ENCODE measurements at regions not wholly inside any gene's neighbourhood (a gene's known extent, or its start where the extent isn't known, plus 50 kb on each side); places are given as distances from the start of the nearest gene placed in this dataset.

DNA sequence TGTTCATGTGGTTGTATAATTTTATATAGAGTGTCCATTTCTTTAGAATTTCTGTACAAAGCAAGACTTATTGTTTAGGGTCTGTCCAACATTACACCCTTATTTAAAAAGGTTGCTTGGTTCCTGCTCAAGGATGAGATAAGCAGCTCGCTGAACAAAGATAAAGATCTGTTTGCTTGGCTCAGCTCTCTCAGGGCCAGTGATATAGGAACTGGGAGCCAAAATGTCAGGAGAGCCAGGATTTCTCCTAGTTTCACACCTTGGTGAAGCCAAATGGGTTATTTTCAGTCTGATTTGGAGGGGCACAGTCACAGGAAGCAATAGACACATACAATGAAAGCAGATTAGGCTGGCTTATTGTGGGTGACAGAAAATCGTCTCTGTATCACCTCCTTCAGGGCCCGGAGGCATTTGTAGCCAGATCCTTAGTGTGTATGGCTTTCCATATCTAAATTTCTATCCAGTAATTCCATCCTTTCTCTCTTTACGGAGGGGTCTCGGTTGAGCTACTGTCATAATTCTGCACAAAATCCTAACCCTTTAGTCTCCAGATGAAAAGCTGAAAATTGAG, 396.4 kb downstream of the TMEM232 start:
- no peak for DNase-seq

- no peak for DNase-seq
Measured at GRCh38 chr5:110333384-110333783, 393.1 kb downstream of the TMEM232 start.

DNA sequence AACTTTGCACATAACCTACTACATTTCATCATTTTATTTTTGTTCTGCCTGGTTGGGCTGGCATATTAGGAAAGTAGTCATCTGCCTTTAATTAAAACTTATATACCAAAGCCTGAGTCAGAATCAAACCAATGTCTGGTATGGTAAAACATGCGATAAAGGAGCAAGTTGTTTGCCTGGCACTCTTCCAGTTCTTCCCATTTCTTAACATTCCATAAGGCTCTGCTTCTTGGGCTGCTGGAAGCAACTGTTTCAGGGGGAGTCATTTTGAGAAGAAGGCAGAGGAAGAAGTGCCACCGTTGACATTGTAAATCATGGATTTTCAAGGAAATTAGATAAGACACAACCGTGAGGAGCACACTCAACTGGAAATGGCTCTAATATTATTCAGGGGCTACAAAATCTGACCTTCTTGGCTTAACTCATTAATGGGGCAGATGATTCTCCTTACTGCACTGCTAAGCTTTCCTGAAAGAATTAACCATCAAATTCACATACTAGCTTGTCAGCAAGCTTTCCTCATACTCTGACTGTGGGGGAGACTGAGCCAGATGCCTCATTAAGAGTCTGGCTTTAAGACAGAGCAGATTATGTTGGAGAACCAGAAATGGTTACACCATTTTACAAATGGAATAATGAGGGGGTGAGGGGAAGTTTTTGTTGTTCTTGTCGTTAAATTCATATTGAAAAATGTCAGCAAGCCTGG, 391.0 kb downstream of the TMEM232 start:
- no peak for DNase-seq

DNA sequence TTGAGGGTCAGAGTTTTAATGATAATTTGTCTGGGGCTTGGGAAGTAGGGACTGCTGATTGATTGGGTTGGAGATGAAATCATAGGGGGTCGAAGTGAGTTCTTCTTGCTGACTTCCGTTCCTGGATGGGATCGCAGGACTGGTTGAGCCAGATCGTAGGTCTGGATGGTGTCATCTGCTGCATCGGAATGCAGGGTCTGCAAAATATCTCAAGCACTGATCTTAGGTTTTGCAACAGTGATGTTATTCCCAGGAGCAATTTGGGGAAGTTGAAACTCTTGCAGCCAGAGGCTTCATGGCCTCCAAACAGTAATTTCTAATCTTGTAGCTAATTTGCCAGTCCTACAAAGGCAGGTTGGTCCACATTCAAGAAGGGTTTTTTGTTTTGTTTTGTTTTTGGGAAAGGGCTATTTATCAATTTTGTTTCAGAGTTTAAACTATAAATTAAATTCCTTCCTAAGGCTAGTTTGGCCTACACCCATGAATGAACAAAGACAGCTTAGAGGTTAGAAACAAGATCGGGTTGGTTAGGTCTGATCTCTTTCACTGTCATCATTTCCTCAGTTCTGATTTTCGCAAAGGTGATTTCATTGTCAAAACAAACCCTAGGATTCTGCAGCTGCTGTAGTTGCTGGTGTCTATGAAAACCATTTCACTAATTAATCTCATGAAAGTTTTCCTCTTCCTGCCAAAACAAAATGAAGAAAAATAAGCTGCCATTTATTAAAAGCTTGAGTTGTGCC, 388.0 kb downstream of the TMEM232 start:
- no peak for DNase-seq

GRCh38 chr5:110339399-110339798, 387.1 kb downstream of the TMEM232 start:
- DNase-seq = no peak

DNA sequence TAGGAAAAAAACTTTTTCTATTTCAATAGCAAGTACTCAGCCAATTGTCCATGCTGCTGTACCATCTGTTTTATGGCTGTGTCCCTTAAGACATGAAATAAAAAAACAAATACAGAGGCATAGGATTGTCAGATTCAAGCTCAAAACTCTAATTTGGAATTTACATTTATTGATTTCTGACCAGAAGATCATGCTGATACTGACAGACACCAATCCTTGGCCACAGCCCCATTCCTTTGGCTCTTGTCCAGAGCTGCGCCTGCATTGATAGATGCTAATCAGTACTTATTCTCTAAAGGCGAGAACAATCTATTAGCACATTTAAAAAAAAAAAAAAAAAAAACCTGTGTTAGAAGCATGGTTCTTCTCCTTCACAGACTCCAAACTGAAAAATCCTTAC, 384.6 kb downstream of the TMEM232 start:
- no peak for DNase-seq

DNA sequence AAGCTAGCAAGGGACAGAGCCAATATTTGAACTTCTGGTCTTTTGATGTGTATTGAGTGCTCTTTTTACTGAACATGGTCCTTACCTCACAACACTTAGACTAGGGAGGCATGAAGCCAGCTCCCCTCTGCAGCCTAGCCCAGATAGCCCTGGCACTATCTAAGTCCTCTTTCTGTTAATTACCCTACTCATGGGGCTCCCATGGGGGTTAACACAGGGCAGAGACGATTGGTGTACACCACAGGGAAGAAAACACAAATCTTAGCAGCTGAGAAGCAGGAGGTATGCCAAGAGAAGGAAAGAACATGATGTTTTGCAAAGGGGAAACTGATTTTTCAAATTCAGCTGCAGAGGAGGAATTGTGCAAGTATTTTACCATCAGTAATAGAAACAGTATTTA, 383.8 kb downstream of the TMEM232 start:
- no peak for DNase-seq

DNA sequence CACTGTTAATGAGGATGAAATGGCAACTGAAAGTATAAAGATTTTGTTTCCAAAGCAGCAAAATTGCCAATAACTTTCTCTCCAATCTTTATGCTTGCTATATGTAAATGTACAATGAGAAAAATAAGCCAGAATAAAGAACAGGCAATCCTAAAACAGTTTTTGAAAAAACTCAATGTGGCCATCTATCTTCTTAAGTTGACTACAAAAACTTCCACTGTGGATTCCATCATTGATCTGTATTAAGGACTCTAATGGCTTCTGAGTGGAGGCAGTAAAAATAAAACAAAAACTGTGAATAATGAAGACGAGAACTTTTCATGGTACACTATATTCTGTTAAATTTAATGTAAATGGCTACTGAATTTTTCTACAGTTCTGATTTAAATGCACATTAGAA, 382.9 kb downstream of the TMEM232 start:
- DNase-seq = no peak

DNA sequence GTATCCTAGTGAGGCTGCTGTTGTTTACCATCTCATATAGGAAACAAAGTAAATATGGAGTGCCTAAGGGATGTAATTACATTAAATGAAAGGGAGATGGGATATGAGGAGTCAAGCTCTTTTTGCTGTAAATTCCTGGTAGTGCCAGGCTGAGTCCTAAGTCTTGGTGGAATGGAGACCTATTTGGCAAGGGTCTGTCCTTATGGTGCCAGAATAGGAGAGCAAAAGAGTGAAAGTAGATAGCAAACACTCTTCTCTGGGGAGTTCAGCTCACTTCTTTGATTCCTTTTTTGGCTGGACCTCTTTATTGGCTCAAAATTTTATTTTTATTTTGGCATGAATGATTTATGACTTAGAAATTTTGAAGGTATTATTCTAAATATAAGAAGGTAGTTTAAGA, 380.8 kb downstream of the TMEM232 start:
- no peak for DNase-seq

GRCh38 chr5:110346893-110347358, 379.5 kb downstream of the TMEM232 start:
- DNase-seq = no peak

- DNase-seq = no peak
Measured at GRCh38 chr5:110347781-110348180, 378.7 kb downstream of the TMEM232 start.

DNA sequence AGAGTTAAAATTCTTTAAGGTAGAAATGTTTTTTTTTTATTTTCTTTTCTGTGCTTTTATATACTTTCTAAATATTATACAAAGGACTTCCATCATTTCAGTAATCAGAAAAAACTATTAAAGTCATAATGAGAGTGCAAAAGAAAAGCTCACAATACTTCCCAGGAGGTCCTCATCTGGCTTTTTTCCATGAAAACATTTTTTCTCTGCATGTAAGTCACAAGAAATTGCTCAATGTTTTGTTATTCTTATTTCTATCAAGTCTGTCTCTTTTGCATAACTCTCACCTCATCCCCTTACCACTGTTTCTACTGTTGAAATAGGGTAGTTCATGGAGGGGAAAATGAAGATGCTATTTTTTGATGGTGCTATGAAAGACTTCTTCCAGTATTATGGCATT, 375.0 kb downstream of the TMEM232 start:
- no peak for DNase-seq

GRCh38 chr5:110354311-110354710, 372.2 kb downstream of the TMEM232 start:
- no peak for DNase-seq

GRCh38 chr5:110354915-110355644, 371.4 kb downstream of the TMEM232 start:
- DNase-seq = no peak

DNA sequence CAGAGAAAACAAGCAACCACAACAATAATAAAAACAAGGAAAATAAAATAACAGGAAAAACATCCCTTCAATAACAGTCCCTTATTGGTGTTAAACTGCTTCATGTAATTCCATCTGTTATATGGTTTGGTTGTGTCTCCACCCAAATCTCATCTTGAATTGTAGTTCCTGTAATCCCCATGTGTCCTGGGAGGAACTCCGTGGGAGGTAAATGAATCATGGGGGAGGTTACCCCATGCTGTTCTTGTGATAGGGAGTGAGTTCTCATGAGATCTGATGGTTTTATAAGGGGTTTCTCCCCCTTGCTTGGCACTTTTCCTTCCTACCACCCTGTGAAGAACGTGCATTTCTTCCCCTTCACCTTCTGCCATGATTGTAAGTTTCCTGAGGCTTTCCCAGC, 369.8 kb downstream of the TMEM232 start:
- DNase-seq = no peak

GRCh38 chr5:110359221-110359620, 367.2 kb downstream of the TMEM232 start:
- DNase-seq = no peak

DNA sequence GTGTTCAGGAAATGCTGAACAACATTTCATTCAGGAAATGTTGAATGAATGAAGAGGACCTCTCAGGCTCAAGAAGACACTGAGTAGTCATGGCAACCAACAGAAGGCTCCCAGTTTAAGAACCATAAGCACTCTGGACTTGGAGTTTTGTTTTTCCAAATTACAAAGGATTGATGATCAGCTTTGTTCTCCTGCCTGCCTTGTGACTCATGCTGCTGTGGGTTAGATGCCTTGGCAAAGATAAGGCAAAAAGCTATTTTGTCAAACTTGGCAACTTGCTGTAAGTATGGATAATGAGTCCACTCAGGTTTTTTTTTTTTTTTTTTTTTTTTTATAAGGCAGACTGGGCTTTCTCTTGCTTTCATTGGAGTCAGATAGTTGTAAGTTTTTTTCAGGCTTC, 365.0 kb downstream of the TMEM232 start:
- DNase-seq = no peak

DNA sequence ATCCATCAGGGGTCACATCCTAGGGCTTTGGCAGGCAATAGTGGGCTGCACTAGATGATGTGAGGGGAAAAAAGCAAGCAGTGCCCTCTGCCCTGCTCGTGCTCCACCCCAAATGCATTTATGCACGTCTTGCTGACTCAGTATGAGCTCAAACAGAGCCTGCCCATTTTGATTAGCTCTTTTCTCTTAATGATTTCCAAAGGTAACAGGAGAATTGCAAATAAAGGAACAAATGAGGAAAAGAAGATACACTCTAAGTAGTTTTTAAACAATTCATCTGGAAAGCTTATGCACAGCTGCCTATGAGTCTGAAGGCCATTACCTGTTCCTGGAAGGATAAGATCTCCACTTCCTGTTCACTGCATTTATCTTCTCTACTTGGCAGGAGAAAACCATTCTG, 364.2 kb downstream of the TMEM232 start:
- DNase-seq = no peak

GRCh38 chr5:110366716-110367115, 359.8 kb downstream of the TMEM232 start:
- no peak for DNase-seq

Data from CD4-positive, alpha-beta T cell treated with Interleukin-12 subunit alpha and Interleukin-12 subunit beta, for 1 hour (primary cell).